Heart left ventricle (tissue), 13 donors: ENCODE measurements at regions not wholly inside any gene's neighbourhood (a gene's known extent, or its start where the extent isn't known, plus 50 kb on each side); places are given as distances from the start of the nearest gene placed in this dataset.

ENCODE experiments used
- POLR2A ChIP-seq, 2 donors: fragments of 450-650 bp; IDR thresholded peaks; one replicate each; pipeline ENCODE4 v1.6.1; 2017; ENCODE audit warnings: antibody characterized with exemption in 2 of 2, mild to moderate bottlenecking in 2 of 2, moderate library complexity in 2 of 2
- TF ChIP-seq, protein P1 (sequence below), 12 donors: fragments of 200-600 bp; sonication (generic) in 4 of 12; IDR thresholded peaks; one replicate each; pipeline versions ENCODE4 v1.5.0 to v1.8.0; 2018 to 2022; ENCODE audit warnings: antibody characterized with exemption in 12 of 12, mild to moderate bottlenecking in 5 of 12
- donor health status: ischemic (EF 13 %, LVEDD 7.1; RV severe dilation, severe dysfunction).
- donor health status: DM: no; HTN: yes; CAD: no.
- donor health status: DM: no; HTN: no; CAD: no.
- donor health status: ischemic (EF 25% LVEDD 6.9; RV normal size, moderate dysfunction).
- donor health status: ischemic (EF 25% LVEDD 5.7; RV mildly dilated, moderate dysfunction).
- donor health status: ischemic (EF 35%, LVEDD 5.7; RV mildly dilated, moderate dysfunction).
- donor health status: nonischemic (EF 11% LVEDD 7.7; RV severe dilation, severe dysfunction).
- donor health status: DM: yes; HTN: yes; CAD: no.
- donor health status: PGD.
- donor health status: ischemic (EF 29% LVEDD 5.4; RV normal size, mild dysfunction).
- donor health status: nonischemic (EF 23%, LVEDD 6.1; RV moderate dilation, normal function).

DNA sequence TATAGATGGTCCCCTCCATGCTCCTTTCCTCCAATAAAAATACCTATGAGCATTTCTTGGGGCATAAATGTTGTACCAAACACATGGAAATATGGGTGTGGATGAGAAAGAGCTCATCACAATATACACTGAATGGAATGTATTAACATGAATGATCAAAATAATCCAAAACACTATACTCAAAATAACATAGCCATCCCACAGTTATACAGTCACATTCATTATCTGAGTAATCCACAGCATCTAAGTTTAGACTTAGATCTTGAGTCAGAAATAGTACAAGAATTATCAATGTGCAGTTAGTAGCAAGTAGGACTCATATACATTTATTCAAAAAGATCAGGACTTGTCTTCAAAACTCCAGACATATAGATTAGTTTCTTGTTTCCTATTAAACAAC lies 175.2 kb upstream of the NREP start:
- TF ChIP-seq, protein P1, sequence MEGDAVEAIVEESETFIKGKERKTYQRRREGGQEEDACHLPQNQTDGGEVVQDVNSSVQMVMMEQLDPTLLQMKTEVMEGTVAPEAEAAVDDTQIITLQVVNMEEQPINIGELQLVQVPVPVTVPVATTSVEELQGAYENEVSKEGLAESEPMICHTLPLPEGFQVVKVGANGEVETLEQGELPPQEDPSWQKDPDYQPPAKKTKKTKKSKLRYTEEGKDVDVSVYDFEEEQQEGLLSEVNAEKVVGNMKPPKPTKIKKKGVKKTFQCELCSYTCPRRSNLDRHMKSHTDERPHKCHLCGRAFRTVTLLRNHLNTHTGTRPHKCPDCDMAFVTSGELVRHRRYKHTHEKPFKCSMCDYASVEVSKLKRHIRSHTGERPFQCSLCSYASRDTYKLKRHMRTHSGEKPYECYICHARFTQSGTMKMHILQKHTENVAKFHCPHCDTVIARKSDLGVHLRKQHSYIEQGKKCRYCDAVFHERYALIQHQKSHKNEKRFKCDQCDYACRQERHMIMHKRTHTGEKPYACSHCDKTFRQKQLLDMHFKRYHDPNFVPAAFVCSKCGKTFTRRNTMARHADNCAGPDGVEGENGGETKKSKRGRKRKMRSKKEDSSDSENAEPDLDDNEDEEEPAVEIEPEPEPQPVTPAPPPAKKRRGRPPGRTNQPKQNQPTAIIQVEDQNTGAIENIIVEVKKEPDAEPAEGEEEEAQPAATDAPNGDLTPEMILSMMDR (IDR thresholded peaks at IDR 0.05) = no peak
- no peak for TF ChIP-seq POLR2A (IDR thresholded peaks at IDR 0.05)
